SJCRH30 (cell line): ENCODE measurements at regions not wholly inside any gene's neighbourhood (a gene's known extent, or its start where the extent isn't known, plus 50 kb on each side); places are given as distances from the start of the nearest gene placed in this dataset.

ENCODE experiments used
- DNase-seq, 2 experiments: peaks; one replicate each; pipeline ENCODE4 v3.0.0-alpha.2; 2015 to 2020
- H3K27ac ChIP-seq: fragments of 250-450 bp; sonication (Bioruptor Pico); 2 replicates; pipeline ENCODE4 v1.5.1; 2020; ENCODE audit warnings: mild to moderate bottlenecking, moderate library complexity
- H3K27me3 ChIP-seq: fragments of 250-450 bp; sonication (Bioruptor Pico); 2 replicates; pipeline ENCODE4 v1.5.1; 2020; ENCODE audit warnings: mild to moderate bottlenecking, moderate library complexity
- H3K36me3 ChIP-seq: fragments of 250-450 bp; sonication (Bioruptor Pico); 2 replicates; pipeline ENCODE4 v1.5.1; 2020; ENCODE audit warnings: mild to moderate bottlenecking, moderate library complexity
- H3K4me1 ChIP-seq: fragments of 250-450 bp; sonication (Bioruptor Pico); 2 replicates; pipeline ENCODE4 v1.5.1; 2020; ENCODE audit warnings: mild to moderate bottlenecking, moderate library complexity
- H3K4me3 ChIP-seq: fragments of 250-450 bp; sonication (Bioruptor Pico); 2 replicates; pipeline ENCODE4 v1.5.1; 2020; ENCODE audit warnings: mild to moderate bottlenecking, moderate library complexity
- H3K9me3 ChIP-seq: fragments of 250-450 bp; sonication (Bioruptor Pico); replicated peaks from 2 replicates; pipeline ENCODE4 v1.5.1; 2020; ENCODE audit warnings: mild to moderate bottlenecking, moderate library complexity

DNA sequence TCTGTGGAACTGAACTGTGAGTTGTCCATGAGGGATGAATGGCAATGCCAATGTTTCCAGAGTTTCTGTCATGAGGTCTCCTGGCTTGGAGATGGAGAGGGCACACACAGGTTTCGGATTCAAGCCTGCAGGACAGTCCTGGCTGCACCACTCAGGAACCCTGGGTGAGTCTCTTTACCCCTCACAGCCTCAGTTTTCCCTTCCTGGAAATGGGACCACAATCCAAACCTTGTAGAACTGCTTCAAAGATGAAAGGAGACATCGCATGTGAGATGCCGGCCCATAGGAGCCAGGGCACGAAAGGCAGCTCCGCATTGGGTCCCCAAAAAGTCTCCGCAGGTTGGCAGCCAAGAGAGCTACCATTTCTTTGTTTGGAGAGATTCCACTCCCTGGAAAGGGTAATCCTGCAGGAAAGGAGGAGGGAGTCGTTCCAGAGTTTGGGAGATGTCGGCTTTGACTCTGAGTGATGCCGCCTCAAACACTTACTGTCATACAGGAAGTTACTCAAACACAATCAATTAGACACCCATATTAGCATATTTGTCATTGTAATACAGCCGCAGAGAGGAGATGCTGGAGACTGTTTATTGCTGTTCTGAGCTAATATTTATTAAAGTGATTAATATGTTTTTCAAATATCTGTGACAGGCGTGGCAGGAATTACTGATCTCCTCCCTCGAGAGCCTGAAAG lies 318.3 kb downstream of the MN1 start:
- H3K36me3 ChIP-seq, result no peaks in the 10 kb centered on the region; the same call in 1 of the 2 replicates
- DNase-seq, result no peak
- H3K4me3 ChIP-seq, result no peak overlapping the region
- H3K9me3 ChIP-seq, result peaks cover 7% of the 10 kb centered on the region; the same call in 1 of the 2 replicates
- no peak overlapping the region for H3K27ac ChIP-seq
- no peaks in the 10 kb centered on the region for H3K27me3 ChIP-seq
- H3K4me1 ChIP-seq, result peaks cover 48% of the 10 kb centered on the region

GRCh38 chr22:27485842-27486241 lies 315.7 kb downstream of the MN1 start:
- H3K9me3 ChIP-seq, result peaks cover 7% of the 10 kb centered on the region; the same call in 1 of the 2 replicates
- no peak for DNase-seq
- H3K27ac ChIP-seq, result no peak overlapping the region
- no peaks in the 10 kb centered on the region for H3K27me3 ChIP-seq
- H3K4me3 ChIP-seq, result no peak overlapping the region
- H3K4me1 ChIP-seq, result peaks cover 52% of the 10 kb centered on the region
- no peaks in the 10 kb centered on the region; the same call in 1 of the 2 replicates for H3K36me3 ChIP-seq

DNA sequence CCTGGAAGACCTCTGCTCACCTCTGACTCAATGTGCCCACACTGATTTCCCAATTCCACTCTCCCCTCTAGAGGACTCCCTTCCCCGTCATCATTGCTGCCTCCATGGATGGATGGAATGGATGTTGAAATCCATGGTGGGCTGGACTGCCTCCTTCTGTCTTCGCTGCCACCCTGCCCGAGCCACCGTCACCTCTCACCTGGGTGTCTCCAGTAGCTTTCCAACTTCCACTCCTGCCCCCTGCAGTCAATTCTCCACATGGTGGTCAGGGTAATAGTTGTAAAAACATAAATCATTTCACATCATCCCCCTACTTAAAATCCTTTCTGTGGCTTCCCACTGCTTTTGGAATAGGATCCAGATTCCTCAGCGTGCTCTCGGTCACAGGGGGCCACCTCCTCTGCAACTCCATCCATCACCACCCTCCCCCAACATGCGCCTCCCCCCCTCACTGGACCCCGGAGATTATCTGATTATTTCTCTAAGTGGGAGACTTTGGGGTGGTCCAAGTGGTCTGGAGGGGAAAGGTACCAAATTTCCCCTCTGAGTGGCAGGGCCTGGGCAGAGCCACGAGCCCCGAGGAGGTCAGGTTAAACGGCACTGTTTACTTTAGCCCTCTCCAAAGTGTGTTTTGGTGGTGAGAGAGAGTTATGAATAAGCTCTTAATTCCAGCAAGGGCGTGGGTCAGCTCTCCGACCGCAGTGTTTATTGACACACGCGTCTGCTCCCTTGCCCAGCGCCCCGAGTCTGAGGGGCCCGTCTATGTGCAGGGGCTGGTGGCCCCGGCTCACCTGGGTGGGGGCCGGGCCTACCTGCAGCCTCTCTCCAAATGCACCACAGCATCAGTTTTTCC lies 313.7 kb downstream of the MN1 start:
- H3K27me3 ChIP-seq, result no peaks in the 10 kb centered on the region
- peak overlapping the region; percentile 36 for H3K27ac ChIP-seq
- no peaks in the 10 kb centered on the region; the same call in 1 of the 2 replicates for H3K36me3 ChIP-seq
- H3K4me3 ChIP-seq, result no peak overlapping the region
- peaks cover 15% of the 10 kb centered on the region for H3K9me3 ChIP-seq
- DNase-seq, result peak; percentile 83 to 86
- peaks cover 32% of the 10 kb centered on the region for H3K4me1 ChIP-seq

DNA sequence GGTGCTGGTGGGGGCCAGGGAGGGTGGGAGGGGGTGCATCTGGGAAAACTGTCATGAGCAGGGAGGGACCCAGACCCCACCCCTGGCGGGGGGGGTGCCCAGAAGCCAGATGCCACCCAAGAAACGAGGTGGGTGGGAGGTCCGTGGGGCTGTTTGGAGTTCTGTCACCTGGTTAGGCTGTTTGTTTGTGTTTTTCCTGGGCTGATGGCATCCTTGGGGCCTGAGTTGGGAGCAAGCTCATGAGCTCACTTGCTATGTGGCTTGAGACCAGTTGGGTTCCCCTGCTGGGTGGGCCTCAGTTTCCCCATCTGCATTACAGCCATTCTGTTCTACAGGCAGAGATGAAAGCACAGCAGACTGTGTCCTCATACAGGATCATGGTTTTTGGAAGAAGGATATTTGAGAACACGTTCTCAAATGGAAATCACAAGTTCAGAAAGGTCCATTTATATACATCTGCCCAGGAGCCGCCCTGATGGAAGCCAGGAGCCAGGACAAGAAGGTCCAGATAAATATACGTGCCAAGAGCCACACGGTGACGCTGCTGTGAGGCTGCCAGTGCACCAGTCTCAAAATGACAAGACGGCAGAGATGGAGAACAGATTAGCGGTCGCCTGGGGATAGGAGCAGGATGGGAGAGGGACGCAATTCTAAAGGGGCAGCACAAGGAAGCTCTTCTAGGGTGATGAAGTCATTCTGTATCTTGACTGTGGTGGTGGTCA lies 312.9 kb downstream of the MN1 start:
- peaks cover 15% of the 10 kb centered on the region for H3K9me3 ChIP-seq
- H3K4me3 ChIP-seq, result no peak overlapping the region
- peaks cover 32% of the 10 kb centered on the region for H3K4me1 ChIP-seq
- peak overlapping the region; percentile 34 for H3K27ac ChIP-seq
- H3K36me3 ChIP-seq, result no peaks in the 10 kb centered on the region; the same call in 1 of the 2 replicates
- peak; percentile 81 to 87 for DNase-seq
- H3K27me3 ChIP-seq, result no peaks in the 10 kb centered on the region

- Histone ChIP-seq H3K27me3 (no peaks in the 10 kb centered on the region), H3K4me3 (no peak overlapping the region)
Measured at GRCh38 chr22:27489178-27489675, 312.3 kb downstream of the MN1 start.

DNA sequence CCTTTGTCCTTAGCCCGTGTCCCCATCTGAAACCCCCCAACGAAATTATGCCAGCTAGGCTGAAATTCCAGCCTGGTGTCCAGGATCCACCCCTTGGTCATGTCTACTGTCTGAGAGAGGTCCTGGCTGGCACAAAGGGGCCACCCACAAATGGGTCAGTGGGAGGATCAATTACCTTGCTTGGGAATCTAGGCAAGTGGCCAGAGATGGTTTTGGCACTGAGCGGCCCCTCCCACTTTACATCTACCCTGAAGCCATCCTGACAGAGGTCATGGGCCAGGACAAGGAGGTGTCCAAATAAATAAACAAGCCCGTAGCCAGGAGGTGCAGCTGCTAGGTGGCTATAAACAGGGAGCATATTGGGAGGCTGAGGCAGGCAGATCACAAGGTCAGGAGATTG lies 311.5 kb downstream of the MN1 start:
- no peaks in the 10 kb centered on the region; the same call in 1 of the 2 replicates for H3K36me3 ChIP-seq
- no peak overlapping the region for H3K27ac ChIP-seq
- peaks cover 32% of the 10 kb centered on the region for H3K4me1 ChIP-seq
- H3K9me3 ChIP-seq, result peaks cover 15% of the 10 kb centered on the region
- H3K27me3 ChIP-seq, result no peaks in the 10 kb centered on the region
- DNase-seq, result no peak
- H3K4me3 ChIP-seq, result no peak overlapping the region

More at GRCh38 chr22:27489178-27489675, 312.3 kb downstream of the MN1 start:
- peak in 1 of 2 experiments; percentile 46 for DNase-seq
- H3K9me3 ChIP-seq, result peaks cover 15% of the 10 kb centered on the region
- peaks cover 32% of the 10 kb centered on the region for H3K4me1 ChIP-seq
- peak overlapping the region; percentile 34 for H3K27ac ChIP-seq
- H3K36me3 ChIP-seq, result no peaks in the 10 kb centered on the region; the same call in 1 of the 2 replicates

- no peak overlapping the region for H3K27ac ChIP-seq
- peaks cover 30% of the 10 kb centered on the region for H3K4me1 ChIP-seq
- H3K4me3 ChIP-seq, result no peak overlapping the region
- no peaks in the 10 kb centered on the region for H3K27me3 ChIP-seq
- no peaks in the 10 kb centered on the region for H3K36me3 ChIP-seq
- DNase-seq, result no peak
- peaks cover 8% of the 10 kb centered on the region for H3K9me3 ChIP-seq
Measured at GRCh38 chr22:27491888-27492287, 309.7 kb downstream of the MN1 start.

DNA sequence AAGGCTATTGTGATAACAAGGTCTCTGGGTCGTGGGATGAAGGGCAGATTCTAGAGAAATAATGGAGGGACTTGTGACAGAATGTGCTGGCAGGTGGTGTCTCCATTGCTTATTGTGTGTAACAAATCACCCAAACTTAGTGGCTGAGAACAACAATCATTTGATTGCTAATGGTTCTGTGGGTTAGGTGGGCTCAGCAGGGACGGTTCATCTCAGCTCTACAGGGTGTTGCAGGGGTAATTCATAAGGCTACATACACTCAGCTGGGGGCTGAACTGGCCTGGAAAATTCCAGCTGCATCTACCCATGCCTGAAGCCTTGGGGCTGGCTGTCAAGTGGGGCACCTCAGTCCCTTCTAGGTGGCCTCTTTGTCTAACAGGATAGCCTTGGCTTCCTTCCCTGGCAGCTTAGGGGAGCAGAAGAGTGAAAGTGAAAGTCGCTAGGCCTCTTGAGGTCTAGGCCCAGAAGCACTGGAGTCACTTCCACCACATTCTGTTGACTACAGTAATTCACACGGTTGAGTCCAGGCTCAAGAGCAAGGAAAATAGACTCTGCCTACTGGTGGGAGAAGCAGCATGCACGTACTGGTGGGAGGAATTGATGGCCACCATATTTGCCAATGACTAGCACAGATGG lies 308.9 kb downstream of the MN1 start:
- Histone ChIP-seq H3K4me3 (no peak overlapping the region), H3K36me3 (no peaks in the 10 kb centered on the region), H3K27me3 (no peaks in the 10 kb centered on the region), H3K4me1 (peaks cover 22% of the 10 kb centered on the region), H3K9me3 (peaks cover 8% of the 10 kb centered on the region), H3K27ac (no peak overlapping the region)
- no peak for DNase-seq

GRCh38 chr22:27493796-27494195 lies 307.8 kb downstream of the MN1 start:
- no peak overlapping the region for H3K27ac ChIP-seq
- H3K4me1 ChIP-seq, result peaks cover 14% of the 10 kb centered on the region
- H3K27me3 ChIP-seq, result no peaks in the 10 kb centered on the region
- H3K36me3 ChIP-seq, result no peaks in the 10 kb centered on the region
- H3K9me3 ChIP-seq, result peaks cover 8% of the 10 kb centered on the region
- no peak overlapping the region for H3K4me3 ChIP-seq
- DNase-seq, result no peak

GRCh38 chr22:27494785-27495184 lies 306.8 kb downstream of the MN1 start:
- Histone ChIP-seq H3K9me3 (peaks cover 8% of the 10 kb centered on the region), H3K27me3 (no peaks in the 10 kb centered on the region), H3K27ac (no peak overlapping the region), H3K4me3 (no peak overlapping the region), H3K36me3 (no peaks in the 10 kb centered on the region), H3K4me1 (peaks cover 4% of the 10 kb centered on the region)
- no peak for DNase-seq

DNA sequence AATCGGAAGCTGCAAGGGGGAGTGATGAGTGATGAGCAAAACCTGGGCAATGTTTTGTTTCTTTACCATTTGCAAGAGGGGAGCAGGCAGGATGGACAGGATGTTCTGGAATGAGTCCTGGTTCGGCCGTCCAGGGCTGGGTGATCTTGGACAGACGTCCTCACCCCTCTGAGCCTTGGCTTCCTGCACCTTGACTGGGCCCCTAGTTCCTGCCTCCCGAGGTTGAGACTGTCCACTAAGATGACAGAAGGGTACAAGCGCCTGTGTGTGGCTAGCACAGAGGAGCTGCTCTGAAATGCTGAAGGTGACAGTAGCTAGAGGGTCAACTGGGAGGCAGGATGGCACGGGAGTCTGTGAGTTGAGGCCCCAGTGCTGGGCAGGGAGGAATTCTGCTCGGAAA lies 306.2 kb downstream of the MN1 start:
- Histone ChIP-seq H3K27ac (no peak overlapping the region), H3K27me3 (no peaks in the 10 kb centered on the region), H3K4me3 (no peak overlapping the region), H3K36me3 (no peaks in the 10 kb centered on the region), H3K4me1 (no peaks in the 10 kb centered on the region), H3K9me3 (peaks cover 8% of the 10 kb centered on the region)
- no peak for DNase-seq

DNA sequence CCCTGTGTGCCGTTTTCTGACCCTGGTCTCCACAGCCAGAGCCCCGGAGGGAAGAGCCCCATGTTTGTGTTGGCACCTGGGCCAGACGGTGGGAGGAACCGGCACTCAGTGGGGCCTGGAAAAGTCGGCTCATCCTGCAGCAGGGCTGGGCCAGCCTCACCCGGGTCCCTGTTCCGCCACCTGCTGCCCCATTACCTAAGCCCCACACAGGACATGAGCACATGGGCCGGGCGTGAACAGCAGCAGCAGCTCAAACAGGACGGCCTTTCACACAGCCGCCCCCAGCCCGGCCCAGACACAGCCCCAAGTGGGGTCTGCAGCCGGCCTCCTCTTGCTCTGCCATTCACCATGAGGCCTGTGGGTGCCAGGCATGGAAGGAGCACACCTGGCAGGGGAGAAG lies 302.4 kb downstream of the MN1 start:
- H3K9me3 ChIP-seq, result 0 out of 2 replicates have a peak, but pooled peaks cover 3% of the 10 kb centered on the region
- DNase-seq, result no peak
- no peaks in the 10 kb centered on the region for H3K27me3 ChIP-seq
- no peaks in the 10 kb centered on the region for H3K36me3 ChIP-seq
- H3K4me3 ChIP-seq, result no peak overlapping the region
- peaks cover 3% of the 10 kb centered on the region for H3K4me1 ChIP-seq
- H3K27ac ChIP-seq, result no peak overlapping the region

GRCh38 chr22:27501191-27501936 lies 300.2 kb downstream of the MN1 start:
- no peak overlapping the region for H3K27ac ChIP-seq
- DNase-seq, result peak in 1 of 2 experiments; percentile 51

More at GRCh38 chr22:27501191-27501936, 300.2 kb downstream of the MN1 start:
- H3K4me1 ChIP-seq, result peaks cover 12% of the 10 kb centered on the region
- 0 out of 2 replicates have a peak, but pooled peaks cover 3% of the 10 kb centered on the region for H3K9me3 ChIP-seq
- no peak overlapping the region for H3K4me3 ChIP-seq
- H3K36me3 ChIP-seq, result no peaks in the 10 kb centered on the region
- no peaks in the 10 kb centered on the region for H3K27me3 ChIP-seq
